ENCODE measurements at regions not wholly inside any gene's neighbourhood (a gene's known extent, or its start where the extent isn't known, plus 50 kb on each side); places are given as distances from the start of the nearest gene placed in this dataset. TPM values are rescaled to one million over a fixed set of nuclear protein-coding genes. Genes with fewer than 3 reads are reported as not detected.
"Not testable (repeated sequence)": the region's sequence is repeated elsewhere in the genome, so short reads cannot be mapped to it uniquely, and the experiment has no call there.

GRCh38 chr9:63703138-63703665, 1581.8 kb downstream of the FOXD4L5 start:
- not testable (repeated sequence) for DNase-seq

More at GRCh38 chr9:63703138-63703665, 1581.8 kb downstream of the FOXD4L5 start:
- peak overlapping the region; percentile 37 for H3K4me3 ChIP-seq
- ATAC-seq; H3K9me3 ChIP-seq; H3K4me1 ChIP-seq; intact Hi-C loops (cut with DNase I); H3K27ac ChIP-seq; H3K36me3 ChIP-seq; H3K27me3 ChIP-seq (ENCODE audit: low read depth): not testable (repeated sequence)

Small RNA genes lying in the stretch of these regions (microRNA-seq; reads per million reads assigned to microRNA genes)
- not detected for gene MIR4477B (ENCODE audit: borderline number of aligned reads)

Data from lower lobe of right lung (tissue), 2 donors.